ENCODE measurements at regions not wholly inside any gene's neighbourhood (a gene's known extent, or its start where the extent isn't known, plus 50 kb on each side); places are given as distances from the start of the nearest gene placed in this dataset.

- intact Hi-C loops (cut with DNase I; ENCODE audit: low total_unique reads): no loop called here
- H3K36me3 ChIP-seq: no peaks in the 10 kb centered on the region
- DNase-seq: no peak
- H3K4me3 ChIP-seq: no peak overlapping the region
- TF ChIP-seq POLR2A (IDR thresholded peaks at IDR 0.05): no peak
- no peak for TF ChIP-seq EP300 (IDR thresholded peaks at IDR 0.05)
- no peak for TF ChIP-seq CTCF (IDR thresholded peaks at IDR 0.05)
- TF ChIP-seq POLR2AphosphoS5 (IDR thresholded peaks at IDR 0.05): no peak
- H3K27ac ChIP-seq: no peak overlapping the region
- H3K4me1 ChIP-seq: no peaks in the 10 kb centered on the region
- WGBS, 5 donors: 28 to 42% (median 35%) methylated on average over 5 of the region's 5 CpGs
- H3K9me3 ChIP-seq: no peaks in the 10 kb centered on the region
- H3K27me3 ChIP-seq: no peaks in the 10 kb centered on the region
These were observed 181.7 kb upstream of the GAS1 start for GRCh38 chr9:87128844-87129493.

DNA sequence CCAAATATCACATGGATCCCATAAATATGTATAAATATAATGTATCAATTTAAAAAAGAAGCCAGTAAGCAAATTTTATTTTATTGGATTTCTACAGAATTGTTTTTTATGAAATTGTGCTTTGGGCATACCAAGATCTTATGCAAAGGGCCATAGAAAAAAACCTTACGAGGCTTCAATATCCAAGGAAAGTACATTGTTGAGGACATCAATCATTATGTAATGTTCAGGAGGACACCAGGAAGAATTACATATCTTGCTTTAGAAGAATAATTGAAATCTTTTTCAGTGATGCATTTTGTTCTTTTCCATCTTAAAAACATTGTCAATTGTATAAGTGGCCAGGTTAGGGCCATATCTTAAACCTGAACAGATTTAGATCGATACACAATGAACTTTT, 187.8 kb upstream of the GAS1 start:
- intact Hi-C loops (cut with DNase I; ENCODE audit: low total_unique reads): no loop called here
- TF ChIP-seq CTCF (IDR thresholded peaks at IDR 0.05) (no peak), POLR2A (IDR thresholded peaks at IDR 0.05) (no peak), POLR2AphosphoS5 (IDR thresholded peaks at IDR 0.05) (no peak), EP300 (IDR thresholded peaks at IDR 0.05) (no peak)
- Histone ChIP-seq H3K4me1 (no peaks in the 10 kb centered on the region), H3K4me3 (no peak overlapping the region), H3K27me3 (no peaks in the 10 kb centered on the region), H3K9me3 (no peaks in the 10 kb centered on the region), H3K27ac (no peak overlapping the region), H3K36me3 (no peaks in the 10 kb centered on the region)
- DNase-seq: no peak
- 90 to 95% (median 93%) methylated on average over 2 of the region's 2 CpGs for WGBS, 5 donors

DNA sequence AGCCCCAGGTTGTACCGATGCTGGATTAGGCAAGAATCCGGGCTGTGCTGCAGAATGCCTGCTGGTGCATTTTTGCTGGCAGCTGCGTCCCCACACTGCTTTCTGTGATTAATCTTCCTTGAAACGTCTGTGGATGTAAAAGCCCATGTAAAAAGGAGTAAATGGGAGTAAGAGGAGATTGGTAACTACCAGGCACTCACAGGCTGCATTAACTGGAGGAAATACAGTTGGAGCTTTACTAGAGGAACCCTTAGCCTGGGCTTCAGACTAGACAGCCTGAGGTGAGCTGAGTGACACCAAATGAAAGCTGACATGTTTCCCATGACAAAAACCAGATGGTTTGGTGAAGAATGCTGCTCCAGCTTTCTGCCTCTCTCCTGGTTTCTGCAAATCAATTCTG, 190.4 kb upstream of the GAS1 start:
- TF ChIP-seq EP300 (IDR thresholded peaks at IDR 0.05): no peak
- TF ChIP-seq CTCF (IDR thresholded peaks at IDR 0.05): no peak
- TF ChIP-seq POLR2AphosphoS5 (IDR thresholded peaks at IDR 0.05): no peak
- TF ChIP-seq POLR2A (IDR thresholded peaks at IDR 0.05): no peak
- no peaks in the 10 kb centered on the region for H3K36me3 ChIP-seq
- no peak overlapping the region for H3K4me3 ChIP-seq
- no peaks in the 10 kb centered on the region for H3K9me3 ChIP-seq
- H3K4me1 ChIP-seq: no peaks in the 10 kb centered on the region
- DNase-seq: no peak
- intact Hi-C loops (cut with DNase I; ENCODE audit: low total_unique reads): no loop called here
- WGBS, 5 donors: 38 to 44% (median 42%) methylated on average over 4 of the region's 4 CpGs
- no peak overlapping the region for H3K27ac ChIP-seq
- H3K27me3 ChIP-seq: peaks cover 0 to 6% (median 0%) of the 10 kb centered on the region in 3 donors

GRCh38 chr9:87138128-87139040, 191.1 kb upstream of the GAS1 start:
- no peaks in the 10 kb centered on the region for H3K9me3 ChIP-seq
- no peaks in the 10 kb centered on the region for H3K36me3 ChIP-seq
- WGBS, 5 donors: 45 to 62% (median 54%) methylated on average over 1 of the region's 1 CpG
- no peak overlapping the region for H3K27ac ChIP-seq
- H3K4me1 ChIP-seq: no peaks in the 10 kb centered on the region
- H3K27me3 ChIP-seq: peaks cover 0 to 6% (median 0%) of the 10 kb centered on the region in 3 donors
- TF ChIP-seq CTCF (IDR thresholded peaks at IDR 0.05) (no peak), EP300 (IDR thresholded peaks at IDR 0.05) (no peak), POLR2A (IDR thresholded peaks at IDR 0.05) (no peak), POLR2AphosphoS5 (IDR thresholded peaks at IDR 0.05) (no peak)
- DNase-seq: no peak
- intact Hi-C loops (cut with DNase I; ENCODE audit: low total_unique reads): no loop called here
- H3K4me3 ChIP-seq: no peak overlapping the region

All from stomach (tissue), 8 donors.